ENCODE measurements at regions not wholly inside any gene's neighbourhood (a gene's known extent, or its start where the extent isn't known, plus 50 kb on each side); places are given as distances from the start of the nearest gene placed in this dataset.
"Not testable (repeated sequence)": the region's sequence is repeated elsewhere in the genome, so short reads cannot be mapped to it uniquely, and the experiment has no call there.

- no peak for DNase-seq
Measured at GRCh38 chr3:106943071-106943470, 434.2 kb upstream of the CCDC54 start.

GRCh38 chr3:106945435-106945834 lies 431.8 kb upstream of the CCDC54 start:
- DNase-seq: no peak

GRCh38 chr3:106946866-106947265 lies 430.4 kb upstream of the CCDC54 start:
- DNase-seq: no peak

DNA sequence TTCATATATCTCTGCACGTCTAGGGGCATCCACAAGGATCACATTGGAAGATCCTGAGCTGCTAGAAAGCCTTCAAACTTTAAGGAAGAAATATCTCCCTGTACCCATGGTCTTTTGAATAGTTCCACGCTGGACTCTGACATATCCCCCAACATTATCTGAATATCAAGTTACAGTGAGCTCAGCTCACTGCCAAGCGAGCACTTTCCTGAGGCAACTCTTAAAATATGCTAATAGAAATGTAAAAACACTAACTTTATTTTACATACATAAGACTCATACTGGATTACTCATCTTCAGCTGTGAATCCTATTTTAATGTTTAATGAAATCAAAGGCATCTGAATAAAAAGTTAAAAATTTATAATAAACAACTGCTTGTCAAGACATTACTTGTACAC lies 420.2 kb upstream of the CCDC54 start:
- DNase-seq: no peak

DNA sequence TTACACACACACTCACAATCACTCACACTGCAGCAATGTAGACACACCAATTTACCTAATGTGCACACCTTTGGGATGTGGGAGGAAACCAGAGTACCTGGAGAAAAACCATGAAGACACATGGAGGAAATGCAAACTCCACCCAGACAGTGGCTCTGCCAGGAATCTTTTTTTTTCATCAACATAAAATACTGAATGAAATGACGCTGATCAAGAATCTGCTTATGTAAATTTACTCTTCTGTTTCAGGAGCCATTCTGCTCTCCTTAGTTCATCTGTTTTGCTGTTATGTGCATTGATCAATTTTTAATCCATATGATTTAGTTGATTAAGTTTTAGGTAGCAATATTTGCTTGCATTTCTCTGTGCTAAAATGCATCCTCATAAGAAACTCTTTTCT lies 414.2 kb upstream of the CCDC54 start:
- DNase-seq: no peak

DNA sequence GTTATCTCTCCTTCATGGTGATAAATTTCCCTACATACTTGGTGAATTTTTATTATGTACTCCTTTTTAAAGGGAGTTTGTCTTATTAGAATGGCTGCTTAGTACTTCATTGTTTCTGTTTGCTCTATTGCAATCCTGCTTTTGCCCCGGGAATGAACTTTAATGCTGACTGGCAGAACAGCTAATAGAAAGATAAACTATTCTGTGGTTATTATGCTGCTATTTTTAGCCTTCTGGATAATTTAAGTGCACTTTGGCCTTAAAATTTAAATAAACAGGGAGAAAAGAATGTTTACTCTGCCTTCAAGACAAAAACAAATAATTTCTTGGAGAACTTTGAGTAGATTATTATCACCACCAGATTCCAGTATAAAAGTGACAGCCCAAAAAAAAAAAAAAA lies 413.8 kb upstream of the CCDC54 start:
- no peak for DNase-seq

GRCh38 chr3:106965307-106965706 lies 411.9 kb upstream of the CCDC54 start:
- DNase-seq: no peak

DNA sequence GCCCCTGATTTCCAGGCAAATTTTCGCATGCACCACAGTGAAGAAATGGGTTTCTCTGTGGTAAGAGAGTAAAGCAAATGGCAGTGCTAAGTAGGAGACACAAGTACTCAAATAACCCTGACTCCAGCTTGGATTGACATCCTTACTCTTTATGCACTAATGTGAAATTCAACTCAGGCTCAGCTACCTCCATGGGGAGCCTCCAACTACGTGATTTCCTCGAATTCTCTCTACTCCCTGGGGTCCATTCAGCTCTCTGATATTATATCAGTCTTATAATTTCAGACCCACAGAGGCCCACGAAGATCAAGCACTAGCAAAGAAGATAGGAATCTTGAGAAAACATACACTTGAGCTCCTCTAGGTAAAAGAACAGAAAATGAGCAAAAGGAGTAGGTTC lies 407.6 kb upstream of the CCDC54 start:
- DNase-seq: no peak

- no peak for DNase-seq
Measured at GRCh38 chr3:106981392-106981791, 395.8 kb upstream of the CCDC54 start.

GRCh38 chr3:106985721-106986120 lies 391.5 kb upstream of the CCDC54 start:
- DNase-seq: no peak

GRCh38 chr3:106998841-106999682 lies 378.2 kb upstream of the CCDC54 start:
- not testable (repeated sequence) for DNase-seq

GRCh38 chr3:107001635-107002034 lies 375.6 kb upstream of the CCDC54 start:
- no peak for DNase-seq

- peak in 1 of 2 experiments; percentile 24 for DNase-seq
Measured at GRCh38 chr3:107005352-107005751, 371.9 kb upstream of the CCDC54 start.

DNA sequence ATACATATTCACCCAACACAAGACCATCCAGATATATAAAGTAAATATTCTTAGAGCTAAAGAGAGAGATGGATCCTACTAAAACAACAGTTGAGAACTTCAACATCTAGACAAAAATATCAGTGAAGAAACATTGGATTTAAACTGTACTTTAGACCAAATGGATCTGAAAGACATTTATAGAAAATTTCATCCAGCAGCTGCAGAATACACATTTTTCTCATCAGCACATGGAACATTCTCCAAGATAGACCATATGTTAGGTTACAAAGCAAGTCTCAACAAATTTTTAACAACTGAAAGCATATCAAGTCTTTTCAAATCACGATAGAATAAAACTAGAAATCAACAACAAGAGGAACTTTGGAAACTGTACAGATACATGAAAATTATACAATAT lies 369.0 kb upstream of the CCDC54 start:
- DNase-seq: no peak

GRCh38 chr3:107013641-107014040 lies 363.6 kb upstream of the CCDC54 start:
- DNase-seq: no peak

DNA sequence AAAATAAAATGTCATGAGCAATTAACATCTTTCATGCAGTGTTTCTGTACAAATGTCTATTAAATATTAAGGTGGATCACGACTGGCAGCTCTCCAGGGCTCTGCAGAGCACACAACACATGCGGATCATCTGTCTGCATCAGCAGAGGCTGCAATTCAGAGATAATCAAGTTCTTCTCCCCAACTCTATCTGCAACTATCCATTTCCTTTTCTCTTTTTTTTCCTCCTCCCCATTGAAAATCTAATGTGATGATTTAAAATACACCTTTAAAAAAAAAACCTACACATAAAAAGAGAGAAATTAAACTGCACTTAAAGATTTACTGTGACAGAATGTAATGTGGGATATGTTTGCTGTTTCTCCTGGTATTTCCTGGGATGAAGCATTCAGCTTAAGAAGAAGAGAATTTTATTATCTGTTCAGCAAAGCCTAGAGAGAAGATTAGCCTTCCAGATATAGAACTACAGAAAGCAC lies 352.6 kb upstream of the CCDC54 start:
- no peak for DNase-seq

GRCh38 chr3:107025961-107026360 lies 351.3 kb upstream of the CCDC54 start:
- DNase-seq: no peak

DNA sequence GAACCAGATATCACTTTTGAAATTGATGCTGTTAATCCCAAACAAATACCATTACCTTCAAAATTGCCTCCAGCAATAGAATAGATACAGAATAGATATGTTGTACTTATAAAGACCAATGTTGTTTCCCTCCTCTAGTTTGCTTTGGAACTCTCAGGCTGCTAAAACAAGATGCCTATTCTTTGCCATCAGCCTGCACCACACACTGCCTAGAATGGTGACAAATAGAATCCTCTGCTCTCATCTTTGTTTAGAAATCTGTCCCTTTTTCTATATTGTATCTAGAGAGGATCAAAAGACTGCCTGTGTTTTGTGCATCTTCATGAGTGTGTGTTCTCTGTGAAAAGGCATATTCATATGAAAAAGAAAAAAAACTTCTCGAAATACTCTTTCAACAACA lies 349.2 kb upstream of the CCDC54 start:
- no peak for DNase-seq

DNA sequence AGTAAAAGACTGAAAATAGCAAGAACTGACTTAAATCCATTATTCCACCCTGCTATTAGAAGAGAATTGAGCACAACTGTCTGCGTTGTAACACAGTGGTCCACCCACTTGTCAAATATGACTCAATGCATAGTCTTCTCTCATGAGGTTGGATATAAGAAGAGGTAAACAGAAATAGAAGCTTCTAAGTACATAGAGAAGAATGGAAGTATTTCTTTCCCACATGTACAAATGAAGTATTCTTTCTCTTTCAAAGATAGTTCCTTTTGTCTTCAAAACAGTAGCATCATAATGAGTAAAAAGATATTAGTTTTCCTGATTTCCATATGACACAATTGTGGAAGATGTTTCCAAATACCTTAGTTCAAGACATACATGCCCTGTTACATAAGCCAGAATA lies 348.6 kb upstream of the CCDC54 start:
- no peak for DNase-seq

DNA sequence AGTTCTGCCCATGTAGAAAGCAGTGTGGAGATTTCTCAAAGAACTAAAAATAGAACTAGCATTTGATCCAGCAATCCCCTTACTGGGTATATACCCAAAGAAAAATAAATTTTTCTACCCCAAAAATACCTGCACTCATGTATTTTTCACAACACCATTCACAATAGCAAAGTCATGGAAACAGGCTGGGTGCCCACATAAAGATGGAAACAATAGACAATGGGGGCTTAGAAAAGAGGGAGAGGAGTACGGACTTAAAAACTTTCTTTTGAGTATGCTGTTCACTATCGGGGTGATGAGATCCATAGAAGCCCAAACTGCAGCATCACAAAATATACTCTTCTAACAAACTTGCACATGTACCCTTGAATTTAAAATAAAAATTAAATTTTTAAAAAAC lies 345.1 kb upstream of the CCDC54 start:
- no peak for DNase-seq

- no peak for DNase-seq
Measured at GRCh38 chr3:107034142-107034541, 343.1 kb upstream of the CCDC54 start.

DNA sequence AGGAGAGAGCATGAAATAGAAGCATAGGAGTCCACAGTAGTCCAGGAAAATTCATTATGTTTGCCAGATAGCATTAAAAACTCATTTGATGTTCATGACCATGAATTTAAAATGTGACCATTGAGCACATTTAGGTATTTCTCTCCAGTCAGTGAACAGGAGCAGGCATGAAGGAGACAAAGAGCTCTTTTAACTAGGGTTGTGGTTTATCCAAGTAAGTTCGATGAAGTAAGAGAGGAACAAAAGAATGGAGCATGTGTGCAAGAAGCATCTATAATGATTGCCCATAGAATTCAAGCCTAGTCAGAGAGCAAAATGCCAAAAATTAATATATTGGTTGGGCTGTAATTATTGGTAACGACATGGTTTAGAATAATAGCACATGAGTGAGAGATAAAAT lies 342.1 kb upstream of the CCDC54 start:
- DNase-seq: no peak

GRCh38 chr3:107044677-107045076 lies 332.6 kb upstream of the CCDC54 start:
- no peak for DNase-seq

GRCh38 chr3:107045791-107046190 lies 331.4 kb upstream of the CCDC54 start:
- DNase-seq: no peak
